Activated naive CD4-positive, alpha-beta T cell treated with anti-CD3 and anti-CD28 coated beads, Interleukin-2, amount 50 U/mL, for 16 hours (primary cell): ENCODE measurements at regions not wholly inside any gene's neighbourhood (a gene's known extent, or its start where the extent isn't known, plus 50 kb on each side); places are given as distances from the start of the nearest gene placed in this dataset.

Source experiments
- DNase-seq: peaks from one replicate; pipeline ENCODE4 v3.0.0-alpha.2; 2020

DNA sequence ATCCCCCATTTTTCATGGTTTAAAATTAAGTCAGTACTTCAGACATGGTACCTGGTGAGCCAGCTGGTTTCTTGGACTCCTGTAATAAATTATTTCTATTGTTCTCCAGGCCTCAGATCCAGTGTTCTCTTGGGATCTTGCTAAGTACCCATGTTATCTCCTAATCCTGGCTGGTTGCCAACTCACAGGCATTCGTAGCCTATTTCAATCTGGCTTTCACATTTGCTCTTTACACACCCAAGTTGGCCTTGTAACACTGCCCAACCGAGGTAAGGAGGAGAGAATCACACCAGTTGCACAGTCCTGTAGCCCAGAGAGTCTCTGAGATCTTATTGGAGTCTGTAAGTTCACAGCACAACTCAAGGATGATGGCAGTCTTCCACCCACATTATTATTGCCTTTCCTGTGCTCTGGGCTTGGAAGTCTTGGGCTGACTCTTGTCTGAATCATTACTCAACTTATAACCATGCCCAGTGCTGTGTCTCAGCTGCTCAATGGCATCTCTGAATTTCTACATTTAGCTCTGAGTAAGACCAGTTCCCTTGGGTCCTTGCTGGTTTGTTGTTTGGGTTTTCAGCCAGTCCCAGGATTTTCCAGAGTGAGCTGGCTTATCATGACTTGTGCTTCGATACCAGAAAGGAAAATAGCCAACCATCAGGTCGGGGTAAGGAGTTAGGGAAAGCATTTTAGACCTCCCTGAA is 76.6 kb upstream of the KLF12 start:
- DNase-seq: no peak

DNA sequence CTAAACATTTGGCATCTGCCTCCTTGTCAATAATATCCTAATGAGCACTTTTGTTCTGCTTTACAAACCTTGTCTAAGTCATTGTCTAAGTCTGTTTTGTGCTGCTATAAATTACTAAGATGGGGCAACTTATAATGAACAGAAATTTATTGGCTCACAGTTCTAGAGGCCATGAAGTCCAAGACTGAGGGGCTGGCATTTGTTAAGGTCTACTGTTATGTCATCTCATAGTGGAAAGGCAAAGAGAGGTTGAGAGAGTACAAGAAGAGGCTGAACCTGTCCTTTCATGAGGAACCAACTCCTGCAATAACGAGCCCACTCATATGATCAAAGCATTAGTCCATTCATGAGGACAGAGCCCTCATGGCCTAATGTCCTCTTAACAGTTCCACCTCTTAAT is 72.7 kb upstream of the KLF12 start:
- no peak for DNase-seq

DNA sequence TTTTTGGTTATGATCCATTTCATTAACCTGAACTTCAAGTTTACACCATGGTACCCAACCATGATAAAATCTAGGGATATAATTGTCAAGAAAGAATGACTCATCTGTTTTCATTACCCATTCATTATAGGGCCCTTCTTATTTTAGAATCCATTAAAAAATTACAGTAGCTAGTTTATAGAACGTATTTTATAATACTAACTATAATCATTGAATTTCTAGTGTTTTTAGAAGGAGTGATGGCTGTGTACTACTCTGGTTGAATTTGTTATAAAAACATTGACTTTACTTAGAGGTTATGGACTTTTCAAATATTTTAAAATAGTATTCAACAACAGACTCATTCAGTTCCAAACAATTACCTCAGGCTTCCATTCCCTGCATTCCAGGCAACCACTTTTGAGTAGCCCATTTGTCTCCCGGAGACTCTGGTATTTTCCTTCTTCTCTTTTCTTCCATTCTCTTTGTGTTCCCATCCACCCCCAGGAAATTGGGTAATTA is 71.9 kb upstream of the KLF12 start:
- no peak for DNase-seq

DNA sequence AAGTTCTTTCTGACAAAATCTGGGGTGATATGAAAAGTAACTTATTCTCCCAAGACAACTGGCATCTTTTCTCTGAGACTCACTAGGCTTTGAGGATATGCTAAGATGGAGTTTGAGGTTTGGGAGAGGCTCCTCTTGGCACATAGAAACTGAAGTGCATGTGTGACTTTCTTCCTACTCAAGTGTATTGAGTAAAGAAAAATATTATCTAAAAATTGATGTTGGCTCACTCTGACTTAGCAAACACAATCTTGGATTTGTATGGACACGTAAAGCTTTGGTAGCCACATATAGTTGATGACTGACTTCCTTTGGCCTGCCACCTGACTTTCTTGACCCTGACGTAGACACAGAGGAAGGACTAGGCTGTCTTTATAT is 71.1 kb upstream of the KLF12 start:
- DNase-seq: no peak

DNA sequence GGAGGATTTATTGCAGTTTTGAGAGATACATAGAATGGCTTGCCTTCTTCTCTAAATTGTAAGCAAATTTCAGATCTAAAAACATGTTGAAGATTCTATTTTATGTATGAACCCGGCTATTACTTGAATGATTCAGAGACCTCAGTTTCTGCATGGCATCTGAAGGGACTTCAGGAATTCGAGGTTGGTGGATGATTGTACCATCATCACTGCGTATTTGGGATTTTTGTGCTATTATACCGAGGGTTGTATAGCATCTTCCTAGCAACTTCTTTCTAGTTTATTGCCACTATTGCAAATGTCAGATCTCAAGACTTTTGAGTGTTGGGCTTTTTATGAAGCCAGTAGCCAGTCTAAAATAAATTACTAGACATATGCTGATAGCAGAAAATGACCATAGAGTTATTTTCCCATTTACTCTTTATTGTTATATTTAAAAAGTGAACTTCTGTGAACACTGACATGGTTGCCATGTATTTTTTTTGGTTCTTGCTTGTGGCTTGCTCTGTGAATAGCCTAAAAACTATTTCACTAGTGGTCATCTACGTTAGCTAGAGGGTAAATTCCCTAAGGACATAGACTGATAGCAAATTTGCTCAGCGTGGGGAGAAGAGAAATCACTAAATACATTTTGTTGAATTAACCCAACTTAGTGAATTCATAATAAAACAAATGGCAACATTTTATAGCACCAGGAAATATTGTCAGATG is 70.6 kb upstream of the KLF12 start:
- no peak for DNase-seq

DNA sequence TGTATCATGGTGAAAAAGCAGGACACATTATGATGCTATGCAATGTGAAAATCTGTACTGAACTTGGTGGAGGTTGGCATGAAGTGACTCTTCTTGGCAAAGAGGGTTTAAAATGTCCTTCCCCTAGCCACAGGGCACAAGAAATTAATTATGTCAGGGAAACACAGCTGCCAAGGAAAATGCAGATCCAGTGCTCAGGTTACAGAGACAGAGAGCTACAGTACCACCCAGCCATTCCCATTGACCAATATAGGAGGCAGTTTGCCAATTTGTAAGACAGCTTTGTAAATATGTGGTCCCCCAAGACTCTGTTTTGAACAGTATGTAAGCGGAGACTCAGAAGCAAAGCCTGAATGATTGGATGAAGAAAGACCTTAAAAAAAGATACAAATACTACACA is 69.4 kb upstream of the KLF12 start:
- DNase-seq: no peak

DNA sequence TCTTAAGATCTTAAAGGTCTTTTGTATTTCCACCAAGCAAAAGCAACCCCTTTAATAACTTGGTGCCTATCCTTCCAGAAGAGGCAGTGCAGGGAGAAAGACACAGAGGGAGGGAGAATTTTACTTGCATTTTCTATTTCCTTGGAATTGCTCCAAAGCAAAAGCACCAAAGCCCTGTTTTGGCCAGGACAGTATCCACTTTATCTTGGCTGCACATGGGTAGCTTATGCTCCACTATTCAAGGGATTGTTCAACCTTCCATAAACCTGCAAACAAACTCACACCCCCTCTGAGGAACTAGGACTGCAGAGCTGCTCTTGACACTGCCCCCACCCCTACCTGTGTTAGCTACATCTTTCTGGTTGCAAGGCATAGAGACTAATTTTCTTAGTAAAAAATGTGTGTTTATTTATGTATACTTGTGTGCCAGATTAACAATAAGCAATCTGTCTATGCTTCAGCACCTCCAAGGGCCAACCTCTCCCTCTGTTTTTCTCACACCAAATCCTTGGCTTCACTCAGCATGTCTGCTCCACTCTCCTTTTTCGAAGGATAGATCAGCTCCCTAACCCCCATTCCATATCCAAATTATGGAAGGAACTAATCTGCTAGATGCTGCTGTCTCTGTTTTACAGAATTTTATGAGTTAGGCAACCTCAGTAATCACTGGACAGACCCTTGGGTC is 68.1 kb upstream of the KLF12 start:
- DNase-seq: no peak

DNA sequence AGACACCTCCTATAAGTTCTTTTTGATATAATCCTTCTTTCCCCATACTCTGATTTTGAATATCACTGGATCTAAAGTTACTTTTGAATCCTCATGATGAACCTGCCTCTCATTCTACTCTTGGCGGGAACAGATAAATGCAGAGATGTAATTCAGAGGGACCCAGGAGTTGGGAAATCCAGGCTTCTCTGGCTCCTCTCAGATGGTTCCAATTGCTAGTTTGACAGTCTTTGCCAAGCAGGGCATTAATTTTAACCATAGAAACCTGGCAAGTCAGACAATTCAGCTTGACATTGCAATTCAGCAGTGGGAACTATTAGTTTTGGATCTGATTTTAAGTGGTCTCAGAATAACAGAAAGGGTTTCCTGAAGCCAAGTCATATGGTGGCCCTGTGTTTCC is 67.3 kb upstream of the KLF12 start:
- DNase-seq: no peak

DNA sequence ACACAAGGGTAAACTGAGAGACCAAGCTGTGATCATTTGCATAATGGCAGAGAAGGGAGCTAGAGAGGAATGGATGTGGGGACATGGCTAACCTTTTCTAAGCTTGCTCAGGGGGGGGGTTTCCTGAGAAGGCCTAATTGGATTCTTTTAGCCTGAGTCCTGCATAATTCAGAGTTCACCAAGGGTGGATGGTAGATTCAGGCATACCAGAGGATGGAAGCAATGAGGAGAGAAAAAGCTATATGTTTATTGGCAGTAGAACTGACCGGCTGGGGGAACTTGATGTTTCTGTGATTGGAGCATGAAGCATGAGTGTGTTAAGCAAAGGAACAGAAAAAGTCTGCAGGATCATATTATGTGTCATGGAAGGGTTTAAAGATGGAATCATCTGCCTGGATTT is 65.9 kb upstream of the KLF12 start:
- no peak for DNase-seq

DNA sequence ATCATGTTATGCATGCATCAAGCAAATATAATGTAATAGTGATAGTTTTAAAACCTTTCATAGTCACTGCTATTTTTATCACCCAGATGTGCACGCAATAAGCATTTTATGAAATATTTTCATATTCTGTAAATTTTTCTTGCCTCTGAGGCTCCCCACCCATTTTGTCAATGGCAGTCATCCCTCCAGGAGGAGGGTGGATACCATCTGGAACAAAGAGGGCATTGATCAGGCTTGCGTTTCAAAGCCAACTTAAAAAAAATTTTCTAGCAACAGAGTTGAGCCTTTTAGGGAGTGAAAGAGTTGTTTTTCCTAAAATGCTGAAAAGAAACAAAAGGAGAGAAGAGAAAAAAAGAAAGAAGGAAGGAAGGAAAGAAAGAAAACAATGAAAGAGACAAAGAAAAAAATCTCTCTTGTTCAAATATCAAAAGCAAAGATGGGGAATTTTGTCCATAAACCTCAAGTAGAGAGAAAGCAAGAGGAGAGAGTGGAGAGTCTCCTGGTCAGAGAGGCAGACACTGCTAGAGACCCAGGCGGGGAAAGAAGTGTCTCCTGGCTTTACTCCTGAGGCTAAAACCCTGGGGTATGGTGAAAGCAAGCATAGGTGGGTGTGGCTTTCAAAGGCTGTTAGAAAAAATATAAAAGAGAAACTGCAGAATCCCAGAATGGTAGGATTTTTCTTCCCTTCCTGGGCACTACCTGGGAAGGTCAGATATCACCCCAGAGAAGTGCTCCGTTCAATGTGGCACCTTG is 63.6 kb upstream of the KLF12 start:
- DNase-seq: no peak

DNA sequence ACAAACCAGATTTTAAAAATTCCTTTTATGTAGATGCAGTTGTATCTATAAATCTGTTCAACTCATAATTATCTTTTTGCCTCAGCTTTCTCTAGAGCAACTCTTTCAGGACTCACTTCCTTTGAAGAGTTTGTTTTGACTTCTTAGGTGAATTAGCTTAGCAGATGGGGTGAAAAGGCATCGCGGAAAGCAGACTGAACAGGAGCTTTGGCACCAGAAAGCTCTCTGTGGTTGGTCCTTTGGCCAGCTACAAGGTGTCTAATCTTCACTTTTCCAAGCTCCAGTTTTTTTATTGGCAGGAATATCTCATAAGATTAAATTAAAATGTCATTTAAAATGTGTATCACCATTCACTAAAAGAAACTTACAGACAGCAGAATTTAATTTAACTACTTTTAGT is 60.6 kb upstream of the KLF12 start:
- DNase-seq: no peak

DNA sequence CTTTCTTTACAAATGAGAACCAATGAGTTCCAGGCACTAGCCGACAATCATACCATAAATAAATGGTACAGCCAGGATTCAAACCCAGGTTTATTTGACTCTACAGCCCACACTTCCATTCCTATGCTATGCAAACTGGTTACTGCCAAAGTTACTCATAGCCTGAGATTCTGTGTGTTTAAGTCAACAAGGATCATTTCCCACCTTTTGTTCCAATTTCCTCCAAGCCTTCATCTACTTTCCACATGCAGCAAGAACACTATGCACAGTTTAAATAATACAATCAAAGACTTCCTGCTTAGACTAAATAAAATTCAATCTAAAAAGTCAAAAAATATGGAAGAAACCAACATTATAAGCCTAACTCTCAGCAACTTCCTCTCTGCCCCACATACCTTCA is 59.2 kb upstream of the KLF12 start:
- no peak for DNase-seq

DNA sequence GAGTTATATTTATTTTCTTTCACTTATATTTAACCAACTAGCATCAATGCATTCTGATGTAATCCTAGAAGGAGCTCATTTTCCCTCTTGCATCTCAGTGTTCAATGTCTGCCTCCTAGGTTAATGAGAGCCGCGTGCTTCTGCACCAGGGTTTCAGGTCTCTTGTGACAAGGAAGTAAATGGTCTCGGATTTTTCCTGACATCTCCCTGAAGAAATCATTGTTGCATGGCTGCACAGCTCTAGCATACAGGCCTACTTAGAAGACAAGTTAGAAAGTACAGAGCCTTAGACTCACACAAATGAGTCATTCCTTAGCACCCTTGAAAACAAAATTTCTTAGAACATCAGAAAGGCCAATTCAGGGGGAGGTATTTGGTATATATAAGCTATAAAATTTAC is 57.2 kb upstream of the KLF12 start:
- DNase-seq: no peak

DNA sequence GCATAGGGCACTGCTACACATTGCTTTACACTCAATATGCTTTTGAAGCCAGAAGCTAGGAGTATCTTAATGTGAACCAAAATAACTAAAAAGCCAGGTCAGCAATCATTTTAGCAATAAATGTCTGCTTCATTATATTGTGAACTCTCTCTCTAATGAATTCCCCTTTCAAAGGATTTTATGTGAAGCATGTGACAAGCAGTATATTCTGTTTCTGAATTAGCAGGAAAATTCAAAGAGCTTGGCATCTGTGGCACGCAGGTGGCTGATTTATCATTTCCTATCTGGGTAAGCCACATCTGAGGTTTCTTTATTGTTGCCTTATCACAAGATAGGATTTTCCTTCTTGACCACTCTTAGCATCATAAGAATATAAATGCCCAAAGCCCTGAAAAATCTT is 56.8 kb upstream of the KLF12 start:
- DNase-seq: no peak

DNA sequence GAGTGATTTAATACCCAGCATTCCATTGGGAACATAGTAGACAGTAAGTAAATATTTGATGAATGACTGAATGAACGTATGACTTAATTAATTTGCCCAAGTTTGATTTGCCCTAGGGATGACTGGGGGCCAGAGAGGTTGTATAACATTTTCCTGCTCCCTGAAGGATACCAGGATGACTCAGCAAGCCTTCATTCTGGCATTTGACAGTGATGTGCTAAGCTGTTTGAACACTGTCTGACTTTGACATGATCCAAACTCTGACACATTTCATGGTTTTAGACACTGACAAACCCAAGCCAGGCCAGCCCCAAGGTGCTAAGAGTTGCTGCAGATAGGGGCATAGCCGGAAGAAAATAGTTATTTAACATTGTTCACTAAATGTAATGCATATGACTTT is 53.4 kb upstream of the KLF12 start:
- DNase-seq: no peak

DNA sequence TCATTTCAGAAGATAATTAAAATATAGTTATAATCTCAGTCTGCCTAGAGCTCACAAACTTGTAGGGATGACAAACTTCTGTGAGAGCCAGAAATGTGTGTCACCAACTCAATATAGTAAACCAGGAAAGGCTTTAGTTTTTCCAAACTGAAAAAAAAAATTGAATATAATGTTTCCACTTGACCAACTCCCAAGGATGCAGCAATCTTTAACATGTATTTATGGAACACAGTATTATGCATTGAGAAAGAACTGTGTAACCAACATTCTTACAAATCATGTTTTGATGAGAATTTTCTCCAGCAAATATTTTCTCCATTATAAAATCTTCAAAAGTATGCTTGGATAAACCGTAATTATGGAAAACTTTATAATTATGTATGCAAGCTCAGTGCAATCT is 50.1 kb upstream of the KLF12 start:
- no peak for DNase-seq
